Sigmoid colon (tissue), 4 donors: ENCODE measurements at regions not wholly inside any gene's neighbourhood (a gene's known extent, or its start where the extent isn't known, plus 50 kb on each side); places are given as distances from the start of the nearest gene placed in this dataset.

Experiments
- CTCF ChIP-seq, 4 experiments: fragments of 450-650 bp in 3 of 4; fragments of 200-600 bp in 1 of 4; IDR thresholded peaks; one replicate each; pipeline ENCODE4 v1.5.1; 2016 to 2019; ENCODE audit warnings: antibody characterized with exemption in 4 of 4, mild to moderate bottlenecking in 3 of 4, moderate library complexity in 2 of 4
- EP300 ChIP-seq, 4 donors: sonication (generic); formaldehyde crosslinking; IDR thresholded peaks; one replicate each; pipeline ENCODE4 v1.6.1; 2017; ENCODE audit warnings: antibody characterized with exemption in 4 of 4
- POLR2A ChIP-seq, 2 donors: fragments of 450-650 bp; IDR thresholded peaks; one replicate each; pipeline ENCODE4 v1.6.1; 2016; ENCODE audit warnings: antibody characterized with exemption in 2 of 2, mild to moderate bottlenecking in 2 of 2, moderate library complexity in 2 of 2
- POLR2AphosphoS5 ChIP-seq, 4 donors: sonication (generic); formaldehyde crosslinking; IDR thresholded peaks; one replicate each; pipeline ENCODE4 v1.6.1; 2017; ENCODE audit warnings: antibody characterized with exemption in 4 of 4

GRCh38 chr2:139045524-139045923 lies 265.3 kb upstream of the NXPH2 start:
- TF ChIP-seq CTCF (IDR thresholded peaks at IDR 0.05) (no peak), POLR2A (IDR thresholded peaks at IDR 0.05) (no peak), EP300 (IDR thresholded peaks at IDR 0.05) (no peak), POLR2AphosphoS5 (IDR thresholded peaks at IDR 0.05) (no peak)
